GM12878 (cell line): ENCODE measurements at regions not wholly inside any gene's neighbourhood (a gene's known extent, or its start where the extent isn't known, plus 50 kb on each side); places are given as distances from the start of the nearest gene placed in this dataset.

Experiments
- ATAC-seq: fragments of 200-7000 bp; cut with Tn5 transposase; 3 replicates; pipeline ENCODE4 v1.9.1; 2020; ENCODE audit warnings: mild to moderate bottlenecking, moderate library complexity
- BruUV-seq: library from RNA; stranded (reverse); fragments of 400-500 nt; replicated peaks from 2 replicates; lab custom pipeline; 2021; lab: Mats Ljungman, UMichigan
- CTCF ChIA-PET: fragments of 300-600 bp; sonication (Branson Sonifier 250); formaldehyde crosslinking; extraction: SDS; loops from one replicate; lab custom pipeline; 2021; ENCODE audit warnings: inconsistent platforms; lab: Yijun Ruan, JAX
- POLR2A ChIA-PET: fragments of 350-600 bp; formaldehyde crosslinking; extraction: SDS; loops from one replicate; lab custom pipeline; 2021; ENCODE audit warnings: inconsistent platforms; lab: Charles Lee
- RAD21 ChIA-PET: fragments of 300-600 bp; sonication (Branson Sonifier 250); formaldehyde crosslinking; loops from one replicate; lab custom pipeline; 2023; ENCODE audit warnings: antibody characterized with exemption; ENCODE audit not compliant: unreplicated experiment; lab: Charles Lee
- SMC1A ChIA-PET: fragments of 300-600 bp; sonication (Branson Sonifier 250); formaldehyde crosslinking; loops from one replicate; lab custom pipeline; 2023; ENCODE audit not compliant: unreplicated experiment, uncharacterized antibody; lab: Charles Lee
- DNase-seq: peaks from one replicate; pipeline ENCODE4 v3.0.0-alpha.2; 2011; ENCODE audit warnings: low read depth, low spot score
- FAIRE-seq: peaks from 3 replicates; lab custom pipeline; 2011; peaks lifted over from hg19 to GRCh38; lab: Jason Lieb, UNC
- H2AFZ ChIP-seq: 2 replicates; pipeline ENCODE4 v1.6.0; 2011; ENCODE audit warnings: low read depth, low read length, control low read depth; ENCODE audit not compliant: control insufficient read depth
- H3K27ac ChIP-seq: 2 replicates; pipeline ENCODE4 v1.5.1; 2011; ENCODE audit warnings: control low read depth; ENCODE audit not compliant: control insufficient read depth, insufficient read depth
- H3K27me3 ChIP-seq, 2 experiments: replicated peaks in 1 of 2; 2 replicates each; pipeline versions ENCODE4 v1.6.0 to v1.6.1; 2011; ENCODE audit warnings: low read length in 1 of 2; ENCODE audit not compliant: control insufficient read depth in 2 of 2, insufficient read depth in 2 of 2
- H3K36me3 ChIP-seq, 2 experiments: 2 replicates each; pipeline ENCODE4 v1.5.1; 2011; ENCODE audit warnings: low read length in 1 of 2; ENCODE audit not compliant: control insufficient read depth in 2 of 2, insufficient read depth in 2 of 2
- H3K4me1 ChIP-seq: 2 replicates; pipeline ENCODE4 v1.6.1; 2011; ENCODE audit warnings: mild to moderate bottlenecking, low read length, moderate library complexity, mixed read lengths; ENCODE audit not compliant: control insufficient read depth, insufficient read depth
- H3K4me2 ChIP-seq: 2 replicates; pipeline ENCODE4 v1.6.0; 2011; ENCODE audit warnings: control low read depth; ENCODE audit not compliant: control insufficient read depth, insufficient read depth
- H3K4me3 ChIP-seq: fragments of 200-600 bp; sonication (generic); 2 replicates; pipeline ENCODE4 v1.5.1; 2016
- H3K79me2 ChIP-seq: 2 replicates; pipeline ENCODE4 v1.6.0; 2011; ENCODE audit warnings: low read length; ENCODE audit not compliant: control insufficient read depth, insufficient read depth
- H3K9ac ChIP-seq: 2 replicates; pipeline ENCODE4 v1.8.0; 2011; ENCODE audit warnings: low read length, control low read depth, mixed read lengths; ENCODE audit not compliant: control insufficient read depth, insufficient read depth
- H3K9me3 ChIP-seq: replicated peaks from 3 replicates; pipeline ENCODE4 v1.5.1; 2011; ENCODE audit warnings: mild to moderate bottlenecking, low read length; ENCODE audit not compliant: control insufficient read depth, insufficient read depth
- H4K20me1 ChIP-seq: 2 replicates; pipeline ENCODE4 v1.6.0; 2011; ENCODE audit not compliant: control insufficient read depth, insufficient read depth
- CEBPB ChIP-seq, 2 experiments: fragments of 150-350 bp in 1 of 2; IDR thresholded peaks; 2 replicates each; pipeline ENCODE4 v1.6.1; 2012 to 2014; ENCODE audit warnings: low read depth in 2 of 2, low read length in 2 of 2, borderline replicate concordance in 1 of 2, inconsistent platforms in 1 of 2
- DPF2 ChIP-seq: fragments of 450-650 bp; IDR thresholded peaks from 2 replicates; pipeline ENCODE4 v1.6.1; 2017; ENCODE audit warnings: mild to moderate bottlenecking
- FOXK2 ChIP-seq: fragments of 450-650 bp; IDR thresholded peaks from 2 replicates; pipeline ENCODE4 v1.6.1; 2017; ENCODE audit warnings: mild to moderate bottlenecking, moderate library complexity
- KAT2A ChIP-seq: conservative IDR thresholded peaks from 2 replicates; pipeline ENCODE4 v1.6.1; 2011; ENCODE audit warnings: low read depth, low read length; ENCODE audit not compliant: control insufficient read depth
- KLF5 ChIP-seq: fragments of 450-650 bp; IDR thresholded peaks from 2 replicates; pipeline ENCODE4 v1.6.1; 2014; ENCODE audit warnings: mild to moderate bottlenecking; ENCODE audit not compliant: partially characterized antibody
- POLR2A ChIP-seq: IDR thresholded peaks from 2 replicates; pipeline ENCODE4 v1.6.1; 2011; ENCODE audit warnings: low read depth, mild to moderate bottlenecking, low read length
- RB1 ChIP-seq: fragments of 450-650 bp; formaldehyde crosslinking; IDR thresholded peaks from 2 replicates; pipeline ENCODE4 v1.6.1; 2017; ENCODE audit warnings: mild to moderate bottlenecking, borderline replicate concordance
- SIN3A ChIP-seq: IDR thresholded peaks from 2 replicates; pipeline ENCODE4 v1.6.1; 2012; ENCODE audit warnings: low read depth, low read length, improper control_type of control experiment
- SP1 ChIP-seq: IDR thresholded peaks from one replicate; pipeline ENCODE4 v1.6.1; 2011; ENCODE audit warnings: low read depth, low read length
- SPI1 ChIP-seq: IDR thresholded peaks from 2 replicates; pipeline ENCODE4 v1.6.1; 2011; ENCODE audit warnings: low read depth, mild to moderate bottlenecking, low read length, moderate library complexity, borderline replicate concordance; ENCODE audit not compliant: insufficient read depth
- SREBF1 ChIP-seq: IDR thresholded peaks from 2 replicates; pipeline ENCODE4 v1.6.1; 2012; ENCODE audit warnings: mild to moderate bottlenecking, low read length
- STAT1 ChIP-seq: fragments of 450-650 bp; conservative IDR thresholded peaks from 2 replicates; pipeline ENCODE4 v1.6.1; 2014; ENCODE audit warnings: antibody characterized with exemption, mild to moderate bottlenecking
- ZBED1 ChIP-seq: IDR thresholded peaks from 2 replicates; pipeline ENCODE4 v1.6.1; 2016; ENCODE audit warnings: borderline replicate concordance
- WGBS: methylation state at CpG from one replicate; pipeline ENCODE4 v1.1.6; 2016; ENCODE audit warnings: low lambda C conversion rate; ENCODE audit not compliant: insufficient replicate concordance, insufficient coverage; ENCODE audit errors: missing lambda C conversion rate; 5-methylcytosine and 5-hydroxymethylcytosine counted together
- in situ Hi-C: fragments of 300-500 bp; cut with MboI; formaldehyde crosslinking; loops from 9 replicates; pipeline ENCODE4 v1.14.3; 2018; ENCODE audit warnings: mixed read lengths
- intact Hi-C: fragments of 100-400 bp; cut with micrococcal nuclease; formaldehyde crosslinking; loops from one replicate; pipeline ENCODE4 v1.14.2; 2022; ENCODE audit not compliant: unreplicated experiment
- TF ChIP-seq, protein P1 (sequence below): fragments of 450-650 bp; formaldehyde crosslinking; IDR thresholded peaks from 2 replicates; pipeline ENCODE4 v1.5.0; 2022; ENCODE audit warnings: mild to moderate bottlenecking, missing genetic modification characterization
- TF ChIP-seq, protein P2 (sequence below): fragments of 450-650 bp; IDR thresholded peaks from 2 replicates; pipeline ENCODE4 v1.6.1; 2016; ENCODE audit warnings: mild to moderate bottlenecking

DNA sequence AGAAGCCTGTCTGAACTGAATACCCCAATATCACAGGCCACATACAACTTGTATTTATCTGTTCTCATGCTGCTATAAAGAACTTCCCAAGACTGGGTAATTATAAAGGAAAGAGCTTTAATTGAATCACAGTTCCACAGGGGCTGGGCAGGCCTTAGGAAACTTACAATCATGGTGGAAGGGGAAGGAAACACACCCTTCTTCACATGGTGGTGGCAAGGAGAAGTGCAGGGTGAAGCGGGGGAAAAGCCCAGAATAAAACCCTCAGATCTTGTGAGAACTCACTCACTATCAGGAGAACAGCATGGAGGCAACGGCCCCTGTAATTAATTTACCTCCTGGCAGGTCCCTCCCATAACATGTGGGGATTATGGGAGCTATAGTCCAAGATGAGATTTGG is 50.3 kb upstream of the FNDC1 start:
- H3K27ac ChIP-seq, result no peak overlapping the region
- DNase-seq, result no peak
- 50% methylated on average over 2 of the region's 2 CpGs for WGBS
- H3K27me3 ChIP-seq, result peaks cover 0 to 3% of the 10 kb centered on the region in 2 experiments; a peak in 1 of 4 replicates
- H3K79me2 ChIP-seq, result no peaks in the 10 kb centered on the region
- POLR2A ChIA-PET, result interaction anchor here (0.6 to 0.9 kb wide), 3 partner anchors 9 to 127 kb away, joined by 3 read pairs; no protein-coding TSS in a partner anchor
- ATAC-seq, result no peak
- H3K4me3 ChIP-seq, result no peak overlapping the region
- no peak overlapping the region for H3K4me2 ChIP-seq
- in situ Hi-C loops (no loop called here), intact Hi-C loops (loop anchor here (5.0 kb wide), 1 partner anchor 467 kb away; the partner anchor contains the start of gene SYTL3)
- peaks cover 6% of the 10 kb centered on the region; the same call in 1 of the 3 replicates for H3K9me3 ChIP-seq
- peaks cover 31% of the 10 kb centered on the region for H3K4me1 ChIP-seq
- no peaks in the 10 kb centered on the region for H4K20me1 ChIP-seq
- BruUV-seq, result no TSS peak
- FAIRE-seq, result no peak
- SMC1A ChIA-PET, result interaction anchor here (0.8 to 19.2 kb wide), 5 partner anchors 8 to 112 kb away, joined by 3 to 517 read pairs (median 10); partner anchors contain the start of gene RSPH3
- H2AFZ ChIP-seq, result no peak overlapping the region
- no peak overlapping the region for H3K9ac ChIP-seq
- TF ChIP-seq, protein P1, sequence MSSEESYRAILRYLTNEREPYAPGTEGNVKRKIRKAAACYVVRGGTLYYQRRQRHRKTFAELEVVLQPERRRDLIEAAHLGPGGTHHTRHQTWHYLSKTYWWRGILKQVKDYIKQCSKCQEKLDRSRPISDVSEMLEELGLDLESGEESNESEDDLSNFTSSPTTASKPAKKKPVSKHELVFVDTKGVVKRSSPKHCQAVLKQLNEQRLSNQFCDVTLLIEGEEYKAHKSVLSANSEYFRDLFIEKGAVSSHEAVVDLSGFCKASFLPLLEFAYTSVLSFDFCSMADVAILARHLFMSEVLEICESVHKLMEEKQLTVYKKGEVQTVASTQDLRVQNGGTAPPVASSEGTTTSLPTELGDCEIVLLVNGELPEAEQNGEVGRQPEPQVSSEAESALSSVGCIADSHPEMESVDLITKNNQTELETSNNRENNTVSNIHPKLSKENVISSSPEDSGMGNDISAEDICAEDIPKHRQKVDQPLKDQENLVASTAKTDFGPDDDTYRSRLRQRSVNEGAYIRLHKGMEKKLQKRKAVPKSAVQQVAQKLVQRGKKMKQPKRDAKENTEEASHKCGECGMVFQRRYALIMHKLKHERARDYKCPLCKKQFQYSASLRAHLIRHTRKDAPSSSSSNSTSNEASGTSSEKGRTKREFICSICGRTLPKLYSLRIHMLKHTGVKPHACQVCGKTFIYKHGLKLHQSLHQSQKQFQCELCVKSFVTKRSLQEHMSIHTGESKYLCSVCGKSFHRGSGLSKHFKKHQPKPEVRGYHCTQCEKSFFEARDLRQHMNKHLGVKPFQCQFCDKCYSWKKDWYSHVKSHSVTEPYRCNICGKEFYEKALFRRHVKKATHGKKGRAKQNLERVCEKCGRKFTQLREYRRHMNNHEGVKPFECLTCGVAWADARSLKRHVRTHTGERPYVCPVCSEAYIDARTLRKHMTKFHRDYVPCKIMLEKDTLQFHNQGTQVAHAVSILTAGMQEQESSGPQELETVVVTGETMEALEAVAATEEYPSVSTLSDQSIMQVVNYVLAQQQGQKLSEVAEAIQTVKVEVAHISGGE (CRISPR knock-in tag), result no peak
- no peak for TF ChIP-seq KLF5
- TF ChIP-seq SREBF1, result no peak
- TF ChIP-seq FOXK2, result no peak
- TF ChIP-seq STAT1, result no peak
- TF ChIP-seq ZBED1, result no peak
- TF ChIP-seq SPI1, result no peak
- TF ChIP-seq CEBPB (IDR thresholded peaks at IDR 0.05; ENCODE audit: borderline replicate concordance in 1 of 2, low read depth in 2 of 2, low read length in 2 of 2), result no peak
- TF ChIP-seq, protein P2, sequence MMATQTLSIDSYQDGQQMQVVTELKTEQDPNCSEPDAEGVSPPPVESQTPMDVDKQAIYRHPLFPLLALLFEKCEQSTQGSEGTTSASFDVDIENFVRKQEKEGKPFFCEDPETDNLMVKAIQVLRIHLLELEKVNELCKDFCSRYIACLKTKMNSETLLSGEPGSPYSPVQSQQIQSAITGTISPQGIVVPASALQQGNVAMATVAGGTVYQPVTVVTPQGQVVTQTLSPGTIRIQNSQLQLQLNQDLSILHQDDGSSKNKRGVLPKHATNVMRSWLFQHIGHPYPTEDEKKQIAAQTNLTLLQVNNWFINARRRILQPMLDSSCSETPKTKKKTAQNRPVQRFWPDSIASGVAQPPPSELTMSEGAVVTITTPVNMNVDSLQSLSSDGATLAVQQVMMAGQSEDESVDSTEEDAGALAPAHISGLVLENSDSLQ, result no peak
- no peak for TF ChIP-seq POLR2A
- no peak for TF ChIP-seq RB1
- TF ChIP-seq SIN3A, result no peak
- no peak for TF ChIP-seq DPF2
- TF ChIP-seq KAT2A, result no peak
- TF ChIP-seq SP1, result no peak
- H3K36me3 ChIP-seq, result no peaks in the 10 kb centered on the region
- CTCF ChIA-PET, result interaction anchor here (1.9 to 20.8 kb wide), 3 partner anchors 9 to 14 kb away, joined by 9 to 529 read pairs (median 11); no protein-coding TSS in a partner anchor
- RAD21 ChIA-PET, result interaction anchor here (1.0 to 1.6 kb wide), 2 partner anchors 9 to 20 kb away, joined by 3 to 7 read pairs; no protein-coding TSS in a partner anchor
